OCI-LY1 (cell line): ENCODE measurements at regions not wholly inside any gene's neighbourhood (a gene's known extent, or its start where the extent isn't known, plus 50 kb on each side); places are given as distances from the start of the nearest gene placed in this dataset.

Source experiments
- H2AFZ ChIP-seq: fragments of 200-600 bp; sonication (generic), shearing (Covaris generic); 2 replicates; pipeline ENCODE4 v1.6.0; 2014; ENCODE audit warnings: antibody characterized with exemption, mild to moderate bottlenecking, low read length
- H3F3A ChIP-seq: fragments of 200-600 bp; sonication (generic), shearing (Covaris generic); 2 replicates; pipeline ENCODE4 v1.6.0; 2014; ENCODE audit warnings: mild to moderate bottlenecking, antibody characterized with exemption, low read length, moderate library complexity; ENCODE audit not compliant: insufficient read depth
- H3K27ac ChIP-seq: fragments of 200-600 bp; sonication (generic); 2 replicates; pipeline ENCODE4 v1.5.1; 2014; ENCODE audit warnings: low read length, mixed run types, mild to moderate bottlenecking, low read depth; ENCODE audit not compliant: poor library complexity, severe bottlenecking
- H3K27me3 ChIP-seq: fragments of 200-600 bp; sonication (generic); 2 replicates; pipeline ENCODE4 v1.6.0; 2014; ENCODE audit warnings: antibody characterized with exemption, mild to moderate bottlenecking, low read length, moderate library complexity; ENCODE audit not compliant: insufficient read depth
- H3K36me3 ChIP-seq: fragments of 200-600 bp; sonication (generic); 2 replicates; pipeline ENCODE4 v1.6.1; 2014; ENCODE audit warnings: mild to moderate bottlenecking, antibody characterized with exemption, low read length, moderate library complexity, mixed read lengths; ENCODE audit not compliant: insufficient read depth
- H3K4me1 ChIP-seq: fragments of 200-600 bp; sonication (generic); 2 replicates; pipeline ENCODE4 v1.5.1; 2014; ENCODE audit warnings: mild to moderate bottlenecking, low read length, moderate library complexity; ENCODE audit not compliant: insufficient read depth, severe bottlenecking
- H3K4me2 ChIP-seq: fragments of 200-600 bp; sonication (generic), shearing (Covaris generic); 2 replicates; pipeline ENCODE4 v1.6.1; 2014; ENCODE audit warnings: low read length
- H3K4me3 ChIP-seq: fragments of 200-600 bp; sonication (generic); 2 replicates; pipeline ENCODE4 v1.5.1; 2014; ENCODE audit warnings: low read length, low read depth, mild to moderate bottlenecking, mixed read lengths; ENCODE audit not compliant: poor library complexity, severe bottlenecking
- H3K79me2 ChIP-seq: fragments of 200-600 bp; shearing (Covaris generic); 2 replicates; pipeline ENCODE4 v1.6.1; 2016; ENCODE audit warnings: mixed run types, low read length, mixed read lengths; ENCODE audit not compliant: insufficient read depth
- H3K9ac ChIP-seq: fragments of 200-600 bp; sonication (generic), shearing (Covaris generic); 2 replicates; pipeline ENCODE4 v1.6.1; 2014; ENCODE audit warnings: mild to moderate bottlenecking, low read length, mixed read lengths
- H3K9me2 ChIP-seq: fragments of 200-600 bp; sonication (generic), shearing (Covaris generic); 2 replicates; pipeline ENCODE4 v1.6.1; 2014; ENCODE audit warnings: low read depth, mild to moderate bottlenecking, low read length, mixed read lengths
- H3K9me3 ChIP-seq: fragments of 200-600 bp; shearing (Covaris generic); 2 replicates; pipeline ENCODE4 v1.6.1; 2014; ENCODE audit warnings: low read length, mixed read lengths
- H4K20me1 ChIP-seq: fragments of 200-600 bp; sonication (generic), shearing (Covaris generic); 2 replicates; pipeline ENCODE4 v1.6.0; 2016; ENCODE audit warnings: mild to moderate bottlenecking, low read length; ENCODE audit not compliant: insufficient read depth
- EZH2 ChIP-seq: fragments of 200-600 bp; sonication (generic), shearing (Covaris generic); IDR thresholded peaks from 2 replicates; pipeline ENCODE4 v1.8.0; 2017; ENCODE audit warnings: borderline replicate concordance, mixed run types, mild to moderate bottlenecking, antibody characterized with exemption, low read length, moderate library complexity, mixed read lengths
- TF ChIP-seq, protein P1 (sequence below): fragments of 200-600 bp; sonication (generic), shearing (Covaris generic); IDR thresholded peaks from 2 replicates; pipeline ENCODE4 v1.5.1; 2017; ENCODE audit warnings: mild to moderate bottlenecking, antibody characterized with exemption, low read length, moderate library complexity, mixed read lengths

DNA sequence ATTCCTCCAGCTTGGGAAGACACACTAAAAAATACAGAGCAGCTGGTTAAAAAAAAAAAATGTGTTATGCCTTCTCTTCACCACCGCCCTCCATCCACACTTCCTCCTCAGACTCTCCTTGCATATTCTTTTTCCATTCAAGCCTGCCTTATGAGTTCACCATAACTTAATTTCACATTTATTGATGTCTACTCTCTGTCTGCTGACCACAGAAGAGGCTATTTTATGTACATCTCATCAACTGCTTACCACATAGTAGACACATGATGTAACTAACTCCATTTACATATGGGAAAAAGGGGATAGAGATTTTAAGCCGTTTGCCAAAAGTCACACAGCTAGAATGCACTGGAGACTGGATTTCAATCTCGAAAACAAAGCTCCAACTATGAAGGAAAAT lies 409.8 kb downstream of the CDH11 start:
- TF ChIP-seq, protein P1, sequence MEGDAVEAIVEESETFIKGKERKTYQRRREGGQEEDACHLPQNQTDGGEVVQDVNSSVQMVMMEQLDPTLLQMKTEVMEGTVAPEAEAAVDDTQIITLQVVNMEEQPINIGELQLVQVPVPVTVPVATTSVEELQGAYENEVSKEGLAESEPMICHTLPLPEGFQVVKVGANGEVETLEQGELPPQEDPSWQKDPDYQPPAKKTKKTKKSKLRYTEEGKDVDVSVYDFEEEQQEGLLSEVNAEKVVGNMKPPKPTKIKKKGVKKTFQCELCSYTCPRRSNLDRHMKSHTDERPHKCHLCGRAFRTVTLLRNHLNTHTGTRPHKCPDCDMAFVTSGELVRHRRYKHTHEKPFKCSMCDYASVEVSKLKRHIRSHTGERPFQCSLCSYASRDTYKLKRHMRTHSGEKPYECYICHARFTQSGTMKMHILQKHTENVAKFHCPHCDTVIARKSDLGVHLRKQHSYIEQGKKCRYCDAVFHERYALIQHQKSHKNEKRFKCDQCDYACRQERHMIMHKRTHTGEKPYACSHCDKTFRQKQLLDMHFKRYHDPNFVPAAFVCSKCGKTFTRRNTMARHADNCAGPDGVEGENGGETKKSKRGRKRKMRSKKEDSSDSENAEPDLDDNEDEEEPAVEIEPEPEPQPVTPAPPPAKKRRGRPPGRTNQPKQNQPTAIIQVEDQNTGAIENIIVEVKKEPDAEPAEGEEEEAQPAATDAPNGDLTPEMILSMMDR, result no peak
- TF ChIP-seq EZH2, result no peak
- Histone ChIP-seq H2AFZ (no peak overlapping the region), H3K9me3 (no peaks in the 10 kb centered on the region), H4K20me1 (no peaks in the 10 kb centered on the region), H3K9me2 (no peaks in the 10 kb centered on the region), H3K4me1 (no peaks in the 10 kb centered on the region), H3K9ac (no peak overlapping the region), H3K27me3 (no peaks in the 10 kb centered on the region), H3K27ac (no peak overlapping the region), H3K36me3 (no peaks in the 10 kb centered on the region), H3K79me2 (no peaks in the 10 kb centered on the region), H3K4me3 (no peak overlapping the region), H3F3A (no peaks in the 10 kb centered on the region), H3K4me2 (no peak overlapping the region)

GRCh38 chr16:64711596-64711995 lies 410.3 kb downstream of the CDH11 start:
- Histone ChIP-seq H3K9me2 (no peaks in the 10 kb centered on the region), H3K9ac (no peak overlapping the region), H3K4me2 (no peak overlapping the region), H3K9me3 (no peaks in the 10 kb centered on the region), H3K79me2 (no peaks in the 10 kb centered on the region), H3K36me3 (no peaks in the 10 kb centered on the region), H3K4me1 (no peaks in the 10 kb centered on the region), H4K20me1 (no peaks in the 10 kb centered on the region), H3F3A (no peaks in the 10 kb centered on the region), H3K27me3 (no peaks in the 10 kb centered on the region), H3K27ac (no peak overlapping the region), H3K4me3 (no peak overlapping the region), H2AFZ (no peak overlapping the region)
- TF ChIP-seq EZH2, result no peak
- TF ChIP-seq, protein P1, result no peak

DNA sequence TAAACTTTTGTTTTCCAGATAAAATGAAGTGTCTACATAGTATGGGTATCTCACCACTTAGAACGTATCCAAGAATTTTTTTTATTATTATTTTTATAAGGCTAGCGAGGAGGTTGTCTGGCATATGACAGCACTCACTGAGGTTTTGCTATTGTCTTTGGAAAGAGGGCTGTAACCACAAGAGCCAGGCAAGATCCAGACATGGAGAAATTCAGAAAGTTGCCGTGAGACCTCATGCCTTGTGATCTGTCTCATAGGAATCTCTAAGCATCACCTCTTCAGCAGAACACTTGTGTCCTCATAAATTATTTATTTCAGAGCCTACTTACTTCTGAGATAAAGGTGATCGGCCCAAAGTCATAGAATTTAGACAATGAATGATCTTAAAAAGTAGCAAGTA lies 410.8 kb downstream of the CDH11 start:
- TF ChIP-seq EZH2, result no peak
- H4K20me1 ChIP-seq, result no peaks in the 10 kb centered on the region
- H3K4me2 ChIP-seq, result no peak overlapping the region

DNA sequence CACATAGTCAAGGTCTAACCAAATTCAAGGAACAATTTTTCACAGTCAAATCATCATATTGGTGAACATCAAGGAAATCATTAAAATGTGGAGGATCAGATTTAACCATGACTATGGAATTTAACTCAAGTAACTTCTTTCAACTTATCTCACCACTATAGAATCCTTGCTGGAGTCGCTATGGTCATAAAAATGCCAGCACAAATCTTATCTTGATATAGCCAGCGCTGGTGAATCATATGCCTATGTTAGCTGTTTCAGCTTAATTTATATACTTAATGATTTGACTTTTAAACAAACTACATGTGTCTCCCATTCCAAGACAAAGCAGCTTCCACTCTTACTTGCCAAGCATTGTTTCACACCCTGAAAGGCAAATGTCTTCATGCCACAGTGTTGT lies 416.4 kb downstream of the CDH11 start:
- H3K4me2 ChIP-seq, result no peak overlapping the region

More for the DNA sequence above, 410.8 kb downstream of the CDH11 start:
- Histone ChIP-seq H3K4me3 (no peak overlapping the region), H3K9me2 (no peaks in the 10 kb centered on the region), H3K9ac (no peak overlapping the region), H3K36me3 (no peaks in the 10 kb centered on the region), H3K4me1 (no peaks in the 10 kb centered on the region), H3F3A (no peaks in the 10 kb centered on the region), H3K9me3 (no peaks in the 10 kb centered on the region), H3K27me3 (no peaks in the 10 kb centered on the region), H3K27ac (no peak overlapping the region), H2AFZ (no peak overlapping the region), H3K79me2 (no peaks in the 10 kb centered on the region)

More for the DNA sequence above, 416.4 kb downstream of the CDH11 start:
- Histone ChIP-seq H3K79me2 (no peaks in the 10 kb centered on the region), H3K9me2 (no peaks in the 10 kb centered on the region), H3K4me3 (no peak overlapping the region), H2AFZ (no peak overlapping the region), H3F3A (no peaks in the 10 kb centered on the region), H4K20me1 (no peaks in the 10 kb centered on the region), H3K27me3 (no peaks in the 10 kb centered on the region), H3K27ac (no peak overlapping the region), H3K9ac (no peak overlapping the region), H3K9me3 (no peaks in the 10 kb centered on the region), H3K36me3 (no peaks in the 10 kb centered on the region), H3K4me1 (no peaks in the 10 kb centered on the region)
- no peak for TF ChIP-seq EZH2
- TF ChIP-seq, protein P1, result no peak
